Stomach smooth muscle (tissue), 2 donors: ENCODE measurements at regions not wholly inside any gene's neighbourhood (a gene's known extent, or its start where the extent isn't known, plus 50 kb on each side); places are given as distances from the start of the nearest gene placed in this dataset.

Experiments used
- H3K27ac ChIP-seq: one replicate; pipeline ENCODE4 v1.7.0; 2013; ENCODE audit warnings: mild to moderate bottlenecking, low read length, inconsistent platforms
- H3K27me3 ChIP-seq, 2 donors: one replicate each; pipeline ENCODE4 v1.7.0; 2013; ENCODE audit warnings: low read length in 2 of 2; ENCODE audit not compliant: insufficient read depth in 2 of 2, control insufficient read depth in 1 of 2
- H3K36me3 ChIP-seq, 2 donors: one replicate each; pipeline ENCODE4 v1.7.0; 2013; ENCODE audit warnings: low read length in 2 of 2; ENCODE audit not compliant: control insufficient read depth in 2 of 2, insufficient read depth in 2 of 2
- H3K4me1 ChIP-seq: one replicate; pipeline ENCODE4 v1.7.0; 2013; ENCODE audit warnings: low read length; ENCODE audit not compliant: control insufficient read depth, insufficient read depth
- H3K4me3 ChIP-seq, 2 donors: one replicate each; pipeline ENCODE4 v1.7.0; 2013; ENCODE audit warnings: low read length in 2 of 2
- H3K9ac ChIP-seq, 2 donors: one replicate each; pipeline ENCODE4 v1.7.0; 2013; ENCODE audit warnings: low read length in 2 of 2, mild to moderate bottlenecking in 1 of 2
- H3K9me3 ChIP-seq, 2 donors: one replicate each; pipeline ENCODE4 v1.7.0; 2013; ENCODE audit warnings: low read length in 2 of 2; ENCODE audit not compliant: control insufficient read depth in 2 of 2
- donor health status: healthy.
- donor health status: Pancreatic carcinoma.

DNA sequence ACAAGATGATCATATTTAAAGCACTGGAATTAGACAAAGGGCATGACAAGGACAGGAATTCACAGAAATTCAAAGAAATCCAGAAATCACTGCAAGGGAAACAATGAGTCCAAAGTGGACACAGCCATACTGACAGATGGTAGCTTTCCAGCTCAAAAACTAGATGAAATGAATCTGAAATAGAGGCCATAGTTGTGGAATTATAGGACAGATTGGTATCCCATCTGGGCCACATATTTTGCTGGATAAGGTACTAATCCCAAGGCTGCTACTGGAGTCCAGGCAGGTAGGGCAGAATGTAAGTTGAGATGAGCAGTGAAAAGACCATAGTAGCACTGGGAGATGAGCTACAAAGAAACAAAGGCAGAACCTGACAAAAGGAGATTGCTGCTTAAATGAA, 258.3 kb upstream of the ANO3 start:
- Histone ChIP-seq H3K27me3 (no peaks in the 10 kb centered on the region), H3K9me3 (no peaks in the 10 kb centered on the region), H3K4me3 (no peak overlapping the region), H3K27ac (no peak overlapping the region), H3K36me3 (no peaks in the 10 kb centered on the region), H3K9ac (no peak overlapping the region), H3K4me1 (no peaks in the 10 kb centered on the region)

DNA sequence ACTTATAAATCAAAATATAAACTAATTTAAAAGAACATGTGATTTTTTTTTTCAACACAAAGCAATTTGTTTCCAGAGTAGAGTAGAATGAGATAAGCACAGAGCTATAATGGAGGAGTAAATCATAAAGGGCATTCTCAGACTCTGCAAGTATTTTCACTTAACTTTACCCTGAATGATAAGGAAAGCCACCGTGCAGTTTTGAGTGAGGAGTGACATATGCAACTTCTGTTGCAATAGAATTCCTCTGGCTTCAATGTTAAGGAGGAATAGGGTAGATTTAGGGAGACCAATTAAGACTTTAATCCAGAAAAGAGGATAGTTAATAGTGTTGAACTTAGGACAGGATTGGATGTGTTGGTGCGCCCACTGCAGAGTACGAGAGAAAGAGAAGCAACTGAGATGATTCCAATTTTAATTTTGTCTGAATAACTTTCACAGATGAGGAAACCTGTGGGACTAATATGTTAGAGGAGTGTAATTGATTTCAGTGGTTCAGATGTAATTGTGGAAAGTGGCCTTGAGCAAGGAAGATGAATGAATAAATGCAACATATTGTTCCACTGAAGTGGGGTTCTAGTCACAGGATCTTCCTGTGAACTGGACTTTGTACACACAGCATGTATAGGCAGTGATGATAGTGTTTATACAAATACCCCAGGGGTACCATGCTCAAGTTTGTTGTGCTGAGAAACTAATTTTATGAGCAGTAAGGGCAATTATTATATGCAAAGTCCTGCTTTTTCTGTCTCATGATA, 255.5 kb upstream of the ANO3 start:
- Histone ChIP-seq H3K4me1 (no peaks in the 10 kb centered on the region), H3K9ac (no peak overlapping the region), H3K27me3 (no peaks in the 10 kb centered on the region), H3K36me3 (no peaks in the 10 kb centered on the region), H3K9me3 (no peaks in the 10 kb centered on the region), H3K27ac (no peak overlapping the region), H3K4me3 (no peak overlapping the region)

- Histone ChIP-seq H3K4me1 (no peaks in the 10 kb centered on the region), H3K9me3 (no peaks in the 10 kb centered on the region), H3K4me3 (no peak overlapping the region), H3K9ac (no peak overlapping the region), H3K36me3 (no peaks in the 10 kb centered on the region), H3K27ac (no peak overlapping the region), H3K27me3 (no peaks in the 10 kb centered on the region)
These were observed 253.6 kb upstream of the ANO3 start for GRCh38 chr11:26078231-26078821.

DNA sequence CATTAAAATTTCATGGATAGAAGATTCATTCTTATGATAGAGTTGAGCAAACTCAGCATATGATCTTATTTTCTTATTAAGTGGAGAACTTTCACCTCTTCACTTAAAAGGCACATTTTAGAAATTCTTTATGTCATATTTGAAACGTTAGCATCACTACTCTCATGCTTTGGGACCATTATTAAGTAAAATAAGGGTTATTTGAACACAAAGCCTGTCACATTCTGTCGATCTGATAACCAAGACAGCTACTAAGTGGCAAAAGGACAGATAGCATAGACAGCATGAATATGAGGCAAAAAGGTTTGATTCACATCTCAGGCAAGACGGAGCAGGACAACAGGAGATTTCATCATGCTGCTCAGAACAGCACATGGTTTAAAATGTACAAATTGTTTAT, 247.6 kb upstream of the ANO3 start:
- no peak overlapping the region for H3K4me3 ChIP-seq
- no peaks in the 10 kb centered on the region for H3K27me3 ChIP-seq
- H3K27ac ChIP-seq: no peak overlapping the region
- H3K4me1 ChIP-seq: no peaks in the 10 kb centered on the region
- H3K9me3 ChIP-seq: no peaks in the 10 kb centered on the region
- no peak overlapping the region for H3K9ac ChIP-seq
- H3K36me3 ChIP-seq: no peaks in the 10 kb centered on the region

DNA sequence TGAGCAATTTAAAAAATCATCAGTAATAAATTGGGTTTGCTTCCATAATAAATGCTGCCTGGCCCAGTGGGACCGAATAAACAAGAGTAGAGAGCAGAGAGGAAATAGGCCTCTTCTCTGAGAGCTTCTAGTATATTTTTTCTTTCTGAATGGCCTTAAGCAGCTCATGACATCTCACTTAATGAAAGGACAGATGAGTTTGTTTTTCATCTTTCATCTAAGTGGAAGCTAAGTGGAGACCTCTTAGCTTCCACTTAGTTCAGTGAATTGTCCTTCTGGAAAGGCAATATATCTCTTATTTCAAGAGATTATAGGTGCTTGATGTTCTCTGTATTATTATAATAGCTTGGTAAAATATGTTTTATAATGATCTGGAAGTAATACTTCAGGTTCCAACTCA, 245.9 kb upstream of the ANO3 start:
- no peak overlapping the region for H3K9ac ChIP-seq

GRCh38 chr11:26087120-26087935, 244.6 kb upstream of the ANO3 start:
- no peaks in the 10 kb centered on the region for H3K9me3 ChIP-seq
- no peaks in the 10 kb centered on the region for H3K36me3 ChIP-seq
- no peaks in the 10 kb centered on the region for H3K27me3 ChIP-seq
- H3K27ac ChIP-seq: no peak overlapping the region
- no peaks in the 10 kb centered on the region for H3K4me1 ChIP-seq
- no peak overlapping the region for H3K4me3 ChIP-seq
- H3K9ac ChIP-seq: no peak overlapping the region

More for the DNA sequence above, 245.9 kb upstream of the ANO3 start:
- Histone ChIP-seq H3K27me3 (no peaks in the 10 kb centered on the region), H3K4me1 (no peaks in the 10 kb centered on the region), H3K4me3 (no peak overlapping the region), H3K27ac (no peak overlapping the region), H3K9me3 (no peaks in the 10 kb centered on the region), H3K36me3 (no peaks in the 10 kb centered on the region)

GRCh38 chr11:26088391-26088790, 243.5 kb upstream of the ANO3 start:
- Histone ChIP-seq H3K4me3 (no peak overlapping the region), H3K9me3 (no peaks in the 10 kb centered on the region), H3K4me1 (no peaks in the 10 kb centered on the region), H3K9ac (no peak overlapping the region), H3K27ac (no peak overlapping the region), H3K27me3 (no peaks in the 10 kb centered on the region), H3K36me3 (no peaks in the 10 kb centered on the region)

- Histone ChIP-seq H3K27me3 (no peaks in the 10 kb centered on the region), H3K27ac (no peak overlapping the region), H3K36me3 (no peaks in the 10 kb centered on the region), H3K9ac (no peak overlapping the region), H3K9me3 (no peaks in the 10 kb centered on the region), H3K4me3 (no peak overlapping the region), H3K4me1 (no peaks in the 10 kb centered on the region)
These were observed 241.3 kb upstream of the ANO3 start for GRCh38 chr11:26090651-26091050.

- H3K4me3 ChIP-seq: no peak overlapping the region
These were observed 238.7 kb upstream of the ANO3 start for GRCh38 chr11:26093206-26093605.

GRCh38 chr11:26095340-26095739, 236.6 kb upstream of the ANO3 start:
- no peaks in the 10 kb centered on the region for H3K4me1 ChIP-seq
- no peak overlapping the region for H3K27ac ChIP-seq
- no peaks in the 10 kb centered on the region for H3K27me3 ChIP-seq
- H3K9me3 ChIP-seq: no peaks in the 10 kb centered on the region
- H3K4me3 ChIP-seq: no peak overlapping the region
- H3K36me3 ChIP-seq: no peaks in the 10 kb centered on the region
- H3K9ac ChIP-seq: no peak overlapping the region

More at GRCh38 chr11:26093206-26093605, 238.7 kb upstream of the ANO3 start:
- Histone ChIP-seq H3K4me1 (no peaks in the 10 kb centered on the region), H3K9ac (no peak overlapping the region), H3K9me3 (no peaks in the 10 kb centered on the region), H3K27me3 (no peaks in the 10 kb centered on the region), H3K36me3 (no peaks in the 10 kb centered on the region), H3K27ac (no peak overlapping the region)
